HG03432 (cell line): ENCODE measurements at regions not wholly inside any gene's neighbourhood (a gene's known extent, or its start where the extent isn't known, plus 50 kb on each side); places are given as distances from the start of the nearest gene placed in this dataset.
A peak's percentile ranks its signal among the peaks of the same experiment; 100 is the strongest.

Experiments
- ATAC-seq: cut with Tn5 transposase; IDR thresholded peaks from one replicate; pipeline ENCODE4 v1.9.1; 2021; ENCODE audit warnings: mild to moderate bottlenecking, moderate library complexity; ENCODE audit not compliant: unreplicated experiment

- no peak for ATAC-seq
These were observed 201.9 kb upstream of the ANKRD55 start for GRCh38 chr5:56434986-56435385.

- ATAC-seq = no peak
These were observed 200.0 kb upstream of the ANKRD55 start for GRCh38 chr5:56433039-56433617.

DNA sequence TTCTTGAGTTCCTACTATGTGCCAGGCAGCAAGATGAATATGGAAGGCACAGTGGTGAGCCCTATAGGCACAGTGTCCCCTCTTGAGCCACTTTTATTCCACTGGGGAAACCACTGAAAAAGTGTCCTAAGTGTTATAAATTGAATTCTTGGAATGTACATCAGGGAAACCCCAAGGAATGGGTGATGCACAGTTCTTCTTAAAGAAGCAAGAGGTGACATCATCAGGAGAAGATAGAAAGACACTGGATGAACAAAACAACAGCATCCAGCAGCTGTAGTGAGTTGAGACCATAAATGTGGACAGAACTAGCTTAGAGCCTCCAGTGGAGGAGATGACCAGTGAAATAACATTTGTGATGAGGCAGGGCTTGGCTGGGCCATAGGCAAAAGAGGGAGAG lies 199.2 kb upstream of the ANKRD55 start:
- ATAC-seq = no peak

GRCh38 chr5:56430422-56430821 lies 197.3 kb upstream of the ANKRD55 start:
- no peak for ATAC-seq

- no peak for ATAC-seq
These were observed 196.0 kb upstream of the ANKRD55 start for GRCh38 chr5:56429110-56429561.

- ATAC-seq = no peak
These were observed 193.6 kb upstream of the ANKRD55 start for GRCh38 chr5:56426693-56427092.

DNA sequence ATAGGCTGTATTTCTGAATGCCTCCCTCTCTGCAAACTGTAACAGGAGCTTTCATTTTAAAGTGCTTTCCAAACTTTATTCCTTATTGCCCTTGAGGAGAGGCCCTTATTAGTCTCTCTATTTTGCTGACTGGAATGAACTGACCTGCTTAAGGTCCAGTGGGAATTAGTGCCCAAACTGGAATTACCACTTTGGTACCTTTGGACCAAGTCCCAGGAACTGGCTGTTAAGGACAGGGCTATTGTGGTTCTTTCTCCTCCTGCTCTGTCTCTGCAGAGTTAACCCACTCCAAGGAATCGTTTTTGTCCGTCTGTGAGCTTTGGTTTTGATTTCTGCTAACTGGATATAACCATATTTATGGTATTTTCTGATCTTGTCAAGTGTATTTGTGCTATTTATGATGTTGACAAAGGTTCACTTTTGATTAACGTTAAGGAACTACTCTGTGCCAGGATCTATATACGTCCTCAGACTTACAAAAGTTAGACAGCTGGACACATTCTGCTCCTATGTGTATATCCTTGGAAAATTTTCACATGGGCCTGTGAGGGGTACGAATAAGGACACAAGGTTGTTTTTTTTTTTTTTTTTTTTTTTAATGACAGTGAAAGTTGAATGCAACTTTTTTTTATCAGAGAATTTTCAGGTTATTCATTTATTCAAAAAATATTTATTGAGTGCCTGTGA lies 189.1 kb upstream of the ANKRD55 start:
- no peak for ATAC-seq

DNA sequence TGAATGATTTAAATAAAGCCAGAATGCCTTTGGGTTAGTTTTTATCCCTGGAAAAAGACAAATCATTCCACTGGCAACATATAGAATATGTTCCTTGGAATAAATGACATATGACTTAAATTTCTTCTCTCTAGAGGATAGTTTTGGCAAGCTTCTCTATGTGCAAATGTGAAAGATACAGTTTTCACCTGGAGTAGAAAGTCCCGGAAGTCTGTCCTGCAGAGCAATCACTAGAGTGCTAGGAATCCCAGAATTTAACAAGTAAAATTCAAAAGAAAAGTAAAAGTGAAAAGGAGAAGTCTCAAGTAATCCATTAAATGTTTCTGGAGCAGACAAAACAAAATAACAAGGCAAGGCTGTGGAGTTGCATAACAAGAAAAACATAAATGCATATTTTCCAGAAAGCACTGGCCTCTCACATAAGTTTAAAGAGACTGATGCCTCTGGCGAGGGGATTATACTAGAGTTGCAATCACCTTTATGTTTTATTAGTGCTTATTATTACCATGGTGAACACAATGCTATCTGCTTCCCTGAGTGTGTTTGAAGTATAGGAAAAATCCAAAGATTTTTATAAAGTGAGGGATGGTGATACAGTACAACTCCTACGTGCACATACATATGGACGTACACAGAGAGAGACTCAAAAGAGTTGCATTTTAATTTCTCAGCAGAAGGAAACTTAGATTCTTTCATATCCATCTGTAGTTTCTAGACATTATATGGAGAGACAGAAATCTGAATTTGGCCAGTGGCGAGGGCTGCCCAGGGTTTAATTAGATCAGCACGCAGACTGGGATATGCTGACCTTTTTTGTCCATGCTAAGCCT lies 188.3 kb upstream of the ANKRD55 start:
- no peak for ATAC-seq

DNA sequence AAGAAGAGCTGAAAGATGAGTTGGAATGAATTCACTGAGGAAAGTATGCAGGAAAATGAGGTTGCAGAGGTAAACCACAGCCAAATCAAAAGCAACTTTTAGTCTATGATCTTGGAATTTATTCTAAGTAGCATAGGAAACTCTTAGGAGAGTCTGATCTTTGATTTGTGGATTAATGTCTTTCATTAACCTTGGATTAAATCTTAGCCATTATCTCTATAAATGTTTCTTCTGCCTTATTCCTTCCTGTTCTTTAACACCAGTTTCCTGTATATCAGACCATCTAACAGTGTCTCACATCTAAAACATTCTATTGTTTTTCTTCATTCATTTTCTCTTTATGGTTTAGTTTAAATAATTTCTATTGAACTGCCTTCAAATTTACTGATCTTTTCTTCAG lies 187.2 kb upstream of the ANKRD55 start:
- no peak for ATAC-seq

GRCh38 chr5:56419667-56420066 lies 186.5 kb upstream of the ANKRD55 start:
- no peak for ATAC-seq

DNA sequence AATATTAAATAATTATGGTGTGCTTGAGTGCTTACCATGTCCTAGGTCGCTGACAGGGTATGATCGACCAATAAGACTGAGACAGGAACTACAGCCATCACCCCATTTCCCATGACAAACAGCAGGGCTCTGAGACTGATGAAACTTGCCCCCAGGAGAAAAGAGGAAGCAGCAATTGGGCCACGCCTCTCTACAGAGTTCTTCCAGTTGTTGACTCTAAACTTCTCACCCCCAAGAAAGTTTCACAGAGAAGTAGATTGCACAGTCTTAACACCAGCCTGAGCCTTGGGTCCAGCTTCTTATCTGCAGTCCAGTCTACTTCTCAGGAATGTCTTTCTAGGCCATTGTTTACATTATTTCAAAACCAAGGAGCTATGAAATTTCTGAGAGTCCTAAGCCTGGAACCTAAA lies 182.2 kb upstream of the ANKRD55 start:
- ATAC-seq = peak; percentile 87

GRCh38 chr5:56414066-56414465 lies 180.9 kb upstream of the ANKRD55 start:
- ATAC-seq = no peak

DNA sequence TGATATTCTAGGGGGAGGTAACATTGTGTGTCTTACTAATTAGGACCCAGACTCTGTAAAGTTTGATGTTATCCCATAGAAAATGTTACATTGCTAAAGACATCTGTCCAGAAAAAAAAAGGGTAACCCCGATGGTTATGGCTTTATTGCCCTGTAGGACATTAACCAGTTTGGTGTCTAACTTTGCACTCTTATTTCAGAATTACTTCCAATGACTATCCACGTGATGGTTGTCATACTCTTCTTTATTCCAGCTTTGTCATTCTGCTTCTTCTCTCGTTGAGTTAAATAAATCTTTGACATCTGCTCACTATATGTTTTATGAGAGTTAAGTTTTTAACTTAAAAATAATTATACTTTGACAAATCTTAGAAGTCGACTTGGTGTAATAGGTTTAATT lies 180.4 kb upstream of the ANKRD55 start:
- ATAC-seq = no peak

DNA sequence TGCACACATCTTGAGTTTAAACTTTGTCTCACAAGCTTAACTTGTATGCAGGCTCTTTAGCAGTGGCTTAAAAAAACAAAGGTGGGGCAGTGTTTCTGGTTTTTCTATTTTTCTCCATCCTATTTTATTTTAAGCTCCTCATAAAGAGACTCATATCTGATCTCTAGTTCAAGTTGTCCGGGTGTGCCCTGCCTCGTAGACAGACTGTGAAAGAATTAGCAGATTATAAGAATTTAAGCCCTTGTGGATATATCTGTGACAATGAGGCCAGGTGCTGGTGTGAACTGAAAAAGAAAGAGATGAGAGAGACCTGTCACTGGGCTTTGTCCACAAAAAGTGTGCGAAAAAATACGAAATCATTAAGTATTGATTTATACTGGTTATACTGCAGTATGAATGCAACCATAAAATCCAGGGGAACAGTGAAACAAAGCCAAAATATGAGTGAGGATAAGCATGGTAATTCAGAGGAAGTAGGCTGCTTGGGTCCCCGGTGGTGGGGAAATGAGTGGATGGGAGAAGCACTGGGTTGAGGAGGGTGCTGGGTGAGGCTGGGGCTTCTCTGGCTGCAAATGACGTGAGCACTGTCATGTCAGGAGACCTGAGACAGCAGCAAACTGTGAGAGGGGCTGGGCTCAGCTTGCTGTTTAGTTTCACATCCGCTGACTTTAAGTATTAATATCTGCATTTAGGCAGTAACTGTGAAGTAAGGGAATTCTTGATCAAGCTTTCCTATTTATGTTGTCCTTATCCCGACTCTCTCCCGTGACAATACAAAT lies 179.7 kb upstream of the ANKRD55 start:
- peak; percentile 89 for ATAC-seq

DNA sequence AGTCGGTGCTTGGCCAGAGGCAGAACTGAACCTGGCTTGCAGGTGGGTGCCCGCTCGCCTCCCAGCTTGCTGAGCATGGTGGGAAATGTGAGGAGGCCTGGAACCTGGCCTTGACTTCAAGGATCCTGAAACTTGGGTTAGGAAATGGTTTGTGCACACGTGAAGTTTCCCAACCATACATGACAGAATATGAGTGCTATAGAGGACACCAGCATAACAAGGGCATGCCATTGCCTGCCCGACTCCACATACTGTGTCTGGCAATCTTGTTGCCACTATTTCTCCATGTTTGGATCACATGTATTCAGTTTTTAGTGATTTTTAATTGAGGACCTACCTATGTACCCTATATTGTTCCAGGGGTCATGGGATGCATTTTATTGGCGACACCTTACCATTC lies 177.6 kb upstream of the ANKRD55 start:
- ATAC-seq = no peak

GRCh38 chr5:56409331-56410190 lies 176.4 kb upstream of the ANKRD55 start:
- ATAC-seq = no peak

DNA sequence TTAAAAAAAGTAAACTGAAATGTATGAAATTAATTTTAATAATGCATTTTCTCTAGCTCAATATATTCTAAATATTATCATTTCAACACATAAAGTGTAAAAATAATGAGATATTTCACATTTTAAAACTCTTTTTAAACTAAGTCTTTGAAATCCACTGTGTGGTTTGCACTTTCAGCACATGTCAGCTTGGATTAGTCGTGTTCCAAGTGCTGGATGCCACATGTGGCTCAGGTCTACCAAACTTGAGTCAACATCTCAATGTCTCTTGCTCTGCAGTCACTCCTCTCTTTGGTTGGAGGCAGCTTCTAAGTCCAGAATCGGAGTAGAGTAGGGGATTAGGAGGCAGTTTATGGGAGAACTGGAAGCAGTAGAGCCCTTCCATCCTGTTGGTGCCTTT lies 173.7 kb upstream of the ANKRD55 start:
- ATAC-seq = no peak

DNA sequence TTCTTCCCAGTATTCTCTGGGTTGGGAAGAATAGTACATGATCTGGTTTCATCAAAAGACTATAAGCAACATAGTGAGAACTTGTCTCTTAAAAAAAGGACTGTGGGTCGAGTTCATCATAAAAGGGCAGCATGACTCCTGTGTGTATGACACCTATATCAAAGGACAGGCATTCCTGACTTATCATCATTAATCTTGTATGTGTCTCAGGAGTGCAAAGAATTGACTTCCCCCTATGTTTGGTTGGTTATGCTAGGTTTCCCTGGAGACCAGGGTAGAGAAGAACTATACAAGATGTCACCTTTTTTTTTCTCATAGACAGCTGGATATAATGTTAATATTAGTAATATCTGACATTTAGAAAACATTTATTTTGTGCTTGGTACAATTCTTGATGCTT lies 173.1 kb upstream of the ANKRD55 start:
- no peak for ATAC-seq

DNA sequence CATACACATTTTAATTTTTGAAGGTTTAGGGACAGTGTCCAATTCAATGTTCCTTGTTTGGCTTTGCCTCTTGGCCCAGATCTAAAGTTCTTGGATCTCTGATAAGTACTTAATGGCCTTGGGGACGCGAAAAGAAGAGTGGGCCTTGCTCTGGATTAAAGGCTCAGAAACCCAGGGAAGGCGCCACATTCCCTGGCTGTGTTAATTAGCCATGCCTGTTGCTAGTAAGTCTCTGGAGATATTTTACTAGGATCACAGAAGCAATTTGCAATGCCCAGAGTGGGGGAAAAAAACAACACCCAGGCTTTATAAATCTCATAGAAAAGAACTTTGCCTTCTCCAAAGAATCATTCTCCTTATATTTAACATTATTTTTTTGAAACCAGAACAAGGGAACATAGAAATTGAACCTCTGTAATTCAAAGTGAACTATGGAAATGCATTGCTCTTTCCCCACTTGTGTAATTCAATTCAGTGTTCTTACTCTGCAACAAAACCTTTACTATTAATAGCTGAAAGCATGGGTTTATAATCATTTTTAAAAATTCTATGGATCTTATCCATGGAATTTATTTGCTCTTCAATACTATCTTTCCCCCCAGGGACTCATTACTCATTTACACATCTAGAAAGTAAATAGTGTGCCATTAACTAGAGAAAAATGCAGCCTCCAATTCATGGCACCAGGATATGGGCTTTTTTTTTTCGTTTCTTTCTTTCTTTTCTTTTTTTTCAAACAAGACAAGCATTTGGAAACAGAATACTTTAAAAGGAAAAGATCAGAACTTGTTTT lies 172.2 kb upstream of the ANKRD55 start:
- no peak for ATAC-seq
